GM18505 (cell line): ENCODE measurements at regions not wholly inside any gene's neighbourhood (a gene's known extent, or its start where the extent isn't known, plus 50 kb on each side); places are given as distances from the start of the nearest gene placed in this dataset.

ENCODE experiments used
- ATAC-seq: cut with Tn5 transposase; IDR thresholded peaks from one replicate; pipeline ENCODE4 v1.9.1; 2021; ENCODE audit not compliant: unreplicated experiment
- POLR2A ChIP-seq: IDR thresholded peaks from 4 replicates; pipeline ENCODE4 v1.6.1; 2011; ENCODE audit warnings: borderline replicate concordance; ENCODE audit not compliant: insufficient read depth, insufficient read length; ENCODE audit errors: extremely low read depth

- no peak for TF ChIP-seq POLR2A
- ATAC-seq: no peak
Measured at GRCh38 chr2:16123421-16123820, 183.1 kb downstream of the MYCN start.

GRCh38 chr2:16122556-16122955, 182.2 kb downstream of the MYCN start:
- no peak for ATAC-seq
- TF ChIP-seq POLR2A: no peak

DNA sequence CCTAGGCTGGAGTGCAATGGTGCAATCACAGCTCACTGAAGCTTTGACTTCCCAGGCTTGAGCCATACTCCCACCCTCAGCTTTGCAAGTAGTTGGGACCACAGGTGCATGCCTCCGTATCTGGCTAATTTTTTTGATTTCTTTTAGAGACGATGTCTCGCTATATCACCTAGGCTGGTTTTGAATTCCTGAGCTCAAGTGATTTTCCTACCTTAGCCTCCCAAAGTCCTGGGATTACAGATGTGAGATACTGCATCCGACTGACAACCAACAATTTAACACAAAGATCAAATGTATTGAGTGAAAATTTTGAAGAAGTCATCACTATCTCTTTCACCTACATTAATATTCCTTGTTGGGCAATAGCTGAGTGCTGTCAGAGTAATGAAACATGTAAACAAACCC, 181.6 kb downstream of the MYCN start:
- no peak for TF ChIP-seq POLR2A
- no peak for ATAC-seq

- no peak for TF ChIP-seq POLR2A
- no peak for ATAC-seq
Measured at GRCh38 chr2:16121231-16121985, 181.1 kb downstream of the MYCN start.

DNA sequence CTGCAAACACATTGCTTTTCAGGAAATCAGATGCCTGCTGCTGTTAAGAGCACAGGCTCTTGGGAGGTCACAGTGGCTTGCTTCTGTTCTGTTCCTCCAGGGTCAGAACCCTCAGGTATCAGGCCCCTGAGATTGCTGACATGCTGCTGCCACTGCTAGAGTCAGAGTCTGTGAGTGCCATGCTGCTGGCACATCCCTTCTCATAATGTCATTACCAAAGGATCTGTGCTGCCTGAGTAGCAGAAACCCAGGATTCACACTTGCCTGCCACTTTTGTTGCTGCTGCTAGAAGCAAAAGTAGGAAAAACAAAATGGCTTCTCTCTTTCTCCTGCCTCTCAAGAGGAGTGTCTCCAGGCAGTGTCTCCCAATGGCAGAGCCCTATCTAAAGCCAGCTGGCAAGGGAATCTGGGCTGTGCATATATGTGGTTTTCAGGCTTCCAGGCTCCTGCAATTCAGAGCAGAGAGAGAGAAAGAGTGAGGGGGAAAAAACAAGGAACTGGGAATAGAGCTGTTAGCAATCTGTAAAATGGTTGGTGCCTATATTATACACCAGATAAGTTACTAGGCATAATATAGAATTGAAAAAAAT, 180.3 kb downstream of the MYCN start:
- no peak for ATAC-seq
- TF ChIP-seq POLR2A: no peak

DNA sequence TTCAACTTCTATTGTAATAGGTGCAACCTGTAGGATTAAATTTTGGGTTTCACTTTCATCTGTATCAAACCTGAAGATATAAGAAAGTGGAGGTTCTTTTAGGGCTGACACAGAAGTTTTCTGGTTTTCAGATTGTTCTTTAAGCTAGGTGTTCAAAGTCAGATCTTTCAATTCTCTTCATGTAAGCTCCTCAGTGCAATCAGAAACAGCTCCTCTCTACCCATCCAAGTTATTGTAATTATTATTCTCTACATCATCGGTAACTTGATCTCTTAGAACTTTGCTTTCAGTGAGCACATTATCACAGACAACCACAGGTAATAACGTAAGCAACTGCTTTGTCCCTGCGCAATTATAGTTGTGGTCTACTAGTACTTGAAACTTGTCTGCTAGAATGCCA, 179.4 kb downstream of the MYCN start:
- no peak for ATAC-seq
- TF ChIP-seq POLR2A: no peak

GRCh38 chr2:16118611-16119590, 178.6 kb downstream of the MYCN start:
- no peak for ATAC-seq
- TF ChIP-seq POLR2A: no peak

GRCh38 chr2:16117791-16118610, 177.7 kb downstream of the MYCN start:
- no peak for ATAC-seq
- no peak for TF ChIP-seq POLR2A

DNA sequence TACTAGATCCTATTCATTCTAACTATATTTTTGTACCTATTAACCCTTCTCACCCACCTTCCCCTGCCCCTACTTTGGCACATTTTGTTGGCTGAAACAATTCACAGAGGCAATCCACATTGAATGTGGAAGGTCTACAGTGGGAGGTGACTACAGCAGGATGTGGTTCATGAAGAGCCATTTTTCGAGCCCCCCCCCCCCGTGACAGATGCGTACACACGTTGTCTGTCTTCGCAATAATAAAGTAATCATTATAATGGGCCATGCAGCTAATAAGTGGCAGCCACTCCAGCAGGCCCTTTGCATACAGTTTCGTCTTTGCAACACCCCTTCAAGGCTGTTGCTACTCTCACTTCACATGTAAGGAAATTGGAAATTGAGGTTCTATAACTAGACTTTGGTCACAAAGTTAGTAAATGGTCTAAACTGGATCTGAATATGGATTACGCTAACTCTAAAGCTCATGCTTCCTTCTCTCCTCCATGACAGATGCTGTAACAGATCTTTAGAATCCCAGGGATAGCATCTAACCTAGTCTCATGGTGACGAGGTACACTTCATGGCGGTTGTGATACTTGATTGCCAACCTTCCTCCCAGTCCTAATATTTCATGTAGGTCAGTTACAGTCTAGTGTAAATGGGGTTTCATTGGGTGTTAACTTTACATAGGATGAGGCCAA, 176.8 kb downstream of the MYCN start:
- no peak for ATAC-seq
- TF ChIP-seq POLR2A: no peak

DNA sequence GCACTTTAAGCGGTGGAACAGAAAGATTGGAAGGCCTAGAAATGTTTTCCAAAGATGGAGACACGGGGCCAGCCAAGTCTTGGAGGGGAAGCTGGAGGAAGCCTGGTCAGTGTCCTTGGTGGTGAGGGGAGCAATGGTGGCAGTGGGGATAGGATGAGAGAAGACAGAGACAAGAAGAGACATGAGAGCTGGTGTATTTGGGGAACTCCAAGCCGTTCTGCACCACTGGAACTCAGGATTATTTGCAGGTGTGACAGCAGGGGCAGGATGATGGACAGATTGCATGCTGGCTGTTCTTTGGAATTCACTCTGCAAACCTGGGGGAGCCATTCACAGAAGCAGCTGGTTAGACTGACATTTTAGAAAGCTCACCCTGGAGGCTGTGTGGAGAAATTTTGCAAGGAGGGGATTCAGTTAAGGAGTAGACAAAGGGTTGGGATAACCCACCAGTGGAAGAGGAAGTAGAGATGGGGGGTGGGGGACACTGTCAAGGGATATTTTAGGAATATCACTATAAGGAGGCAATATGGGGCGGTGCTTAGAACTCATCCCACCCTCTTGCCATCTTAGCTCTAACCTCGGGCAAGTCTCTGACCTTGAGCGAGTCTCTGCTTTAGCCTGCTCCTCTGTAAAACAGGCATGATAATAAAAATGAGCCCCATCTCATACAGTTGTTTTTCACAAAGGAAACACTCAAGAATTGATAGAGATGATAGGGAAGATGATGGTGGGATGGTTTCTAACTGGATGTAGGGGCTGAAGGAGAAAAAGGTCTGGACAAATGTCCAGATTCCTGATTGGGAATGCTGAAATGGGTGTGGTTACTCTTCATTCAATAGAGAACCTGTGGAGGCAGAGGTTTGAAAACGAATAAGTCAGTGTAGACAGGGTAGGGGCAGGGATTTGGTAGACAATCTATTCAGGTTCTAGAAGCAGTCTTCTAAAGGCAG, 175.8 kb downstream of the MYCN start:
- TF ChIP-seq POLR2A: no peak
- ATAC-seq: no peak

DNA sequence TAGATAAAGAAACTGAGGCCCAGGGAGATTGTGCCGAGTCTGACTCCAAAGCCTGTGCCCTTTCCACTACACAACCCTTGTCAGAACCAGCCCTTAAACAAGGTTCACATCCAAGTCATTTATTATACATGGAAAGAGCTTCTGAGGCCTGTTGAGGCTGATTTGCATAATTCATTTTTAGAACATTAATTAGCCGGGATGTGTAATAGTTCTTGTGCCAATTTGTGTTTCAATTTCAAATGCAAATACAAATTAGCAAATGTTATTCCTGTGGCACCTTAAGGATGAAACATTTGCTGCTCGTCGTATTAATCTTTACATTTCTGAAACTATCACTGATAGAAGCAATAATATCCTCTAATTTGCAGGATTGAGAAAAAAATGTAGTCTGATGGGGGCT, 174.9 kb downstream of the MYCN start:
- TF ChIP-seq POLR2A: no peak
- no peak for ATAC-seq
